ENCODE measurements at regions not wholly inside any gene's neighbourhood (a gene's known extent, or its start where the extent isn't known, plus 50 kb on each side); places are given as distances from the start of the nearest gene placed in this dataset.

- BruUV-seq (replicated peaks): no TSS peak
- intact Hi-C loops (cut with micrococcal nuclease; ENCODE audit: unreplicated experiment): no loop called here
- no peak for DNase-seq
- Mint-ChIP-seq H3K4me1 (ENCODE audit: low read depth, unreplicated experiment) (no peaks in the 10 kb centered on the region), H3K36me3 (ENCODE audit: insufficient read depth, unreplicated experiment) (no peaks in the 10 kb centered on the region), H3K4me3 (ENCODE audit: low read depth, unreplicated experiment) (no peak overlapping the region), H3K9me3 (ENCODE audit: low read depth, unreplicated experiment) (peaks cover 2% of the 10 kb centered on the region), H3K27me3 (ENCODE audit: unreplicated experiment) (no peaks in the 10 kb centered on the region), H3K27ac (ENCODE audit: unreplicated experiment) (no peak overlapping the region)
- no peak for TF ChIP-seq CTCF (IDR thresholded peaks at IDR 0.05; ENCODE audit: unreplicated experiment)
- CTCF ChIA-PET: no interaction called here
These were observed 90.5 kb upstream of the MYRIP start for GRCh38 chr3:39718674-39719595.

DNA sequence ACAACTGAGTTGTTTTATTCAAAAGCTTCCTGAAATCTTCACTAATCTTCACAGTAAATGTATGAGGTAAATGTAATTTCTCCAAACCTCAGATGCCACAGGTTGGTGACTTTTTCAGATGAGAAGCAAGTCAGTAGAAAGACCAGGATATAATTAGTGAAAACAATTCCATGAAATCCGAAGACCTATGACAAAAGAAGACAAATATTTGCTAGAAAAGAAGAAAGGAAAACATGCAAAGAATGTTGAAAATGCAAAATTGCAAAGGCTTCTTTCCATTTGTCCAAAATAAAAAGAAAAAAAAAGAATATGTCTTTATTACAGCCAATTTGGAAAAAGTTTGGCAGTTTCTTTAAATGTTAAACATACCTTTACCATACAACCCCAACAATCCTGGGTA, 88.3 kb upstream of the MYRIP start:
- CTCF ChIA-PET: no interaction called here
- TF ChIP-seq CTCF (IDR thresholded peaks at IDR 0.05; ENCODE audit: unreplicated experiment): no peak
- BruUV-seq (replicated peaks): no TSS peak
- intact Hi-C loops (cut with micrococcal nuclease; ENCODE audit: unreplicated experiment): loop anchor here (5.0 to 10.0 kb wide), 3 partner anchors 179 to 596 kb away; no protein-coding TSS in a partner anchor
- Mint-ChIP-seq H3K9me3 (ENCODE audit: low read depth, unreplicated experiment) (no peaks in the 10 kb centered on the region), H3K27me3 (ENCODE audit: unreplicated experiment) (no peaks in the 10 kb centered on the region), H3K36me3 (ENCODE audit: insufficient read depth, unreplicated experiment) (no peaks in the 10 kb centered on the region), H3K4me1 (ENCODE audit: low read depth, unreplicated experiment) (no peaks in the 10 kb centered on the region), H3K27ac (ENCODE audit: unreplicated experiment) (no peak overlapping the region), H3K4me3 (ENCODE audit: low read depth, unreplicated experiment) (no peak overlapping the region)
- DNase-seq: no peak

DNA sequence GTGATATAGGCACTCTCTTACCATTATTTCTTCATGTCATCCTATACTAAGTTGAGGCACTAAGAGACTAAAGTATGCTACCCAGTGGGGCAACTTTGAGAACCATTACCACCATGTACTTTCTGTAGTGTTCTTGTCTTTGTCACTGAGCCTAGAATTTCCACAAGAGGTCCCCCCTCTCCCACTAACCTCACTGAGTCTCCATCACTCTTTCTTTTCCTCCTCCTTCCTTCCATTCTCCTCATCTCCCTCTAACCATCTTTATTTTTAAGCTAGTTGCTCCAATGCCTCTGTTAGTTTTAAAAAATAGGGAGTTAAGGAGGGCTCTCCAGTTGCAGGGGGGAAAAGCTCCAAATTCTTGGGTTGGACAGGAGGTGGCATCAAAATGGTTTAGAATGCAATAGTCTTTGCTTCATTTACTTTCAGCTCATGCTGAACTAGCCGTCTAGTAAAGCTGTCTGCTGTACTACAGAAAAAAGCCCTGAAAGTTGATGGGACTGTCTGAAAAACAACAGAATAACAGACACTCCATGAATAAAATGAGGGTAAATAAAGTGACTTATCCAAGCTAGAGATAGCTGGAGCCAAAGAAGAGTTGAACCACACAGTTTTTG, 85.1 kb upstream of the MYRIP start:
- DNase-seq: peak; percentile 29
- CTCF ChIA-PET: interaction anchor here (1.0 to 1.5 kb wide), 2 partner anchors 332 to 455 kb away, joined by 3 to 15 read pairs; no protein-coding TSS in a partner anchor
- BruUV-seq (replicated peaks): no TSS peak

DNA sequence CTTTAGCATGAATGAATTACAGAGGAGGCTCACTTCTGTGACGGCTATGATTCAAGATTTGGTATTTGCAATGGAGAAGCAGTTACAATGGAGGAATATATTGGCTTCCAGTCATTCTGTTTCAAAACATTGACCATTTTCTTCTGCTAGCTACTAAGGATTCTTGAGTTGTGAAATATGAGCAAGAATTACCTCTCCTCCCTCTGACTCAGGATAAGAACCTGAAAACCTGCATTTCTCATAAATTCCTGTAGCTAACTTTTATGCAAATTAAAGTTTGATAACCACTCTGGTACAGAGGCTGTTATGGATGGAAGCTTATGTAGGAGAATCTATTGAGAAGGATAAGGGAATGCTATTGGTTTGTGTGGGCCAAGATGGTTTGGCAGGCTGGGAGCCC, 84.1 kb upstream of the MYRIP start:
- no peaks in the 10 kb centered on the region for H3K27me3 Mint-ChIP-seq (ENCODE audit: unreplicated experiment)
- no peaks in the 10 kb centered on the region for H3K4me1 Mint-ChIP-seq (ENCODE audit: low read depth, unreplicated experiment)
- H3K4me3 Mint-ChIP-seq (ENCODE audit: low read depth, unreplicated experiment): no peak overlapping the region
- no peak for DNase-seq
- BruUV-seq (replicated peaks): no TSS peak
- no peaks in the 10 kb centered on the region for H3K9me3 Mint-ChIP-seq (ENCODE audit: low read depth, unreplicated experiment)
- H3K36me3 Mint-ChIP-seq (ENCODE audit: insufficient read depth, unreplicated experiment): no peaks in the 10 kb centered on the region
- TF ChIP-seq CTCF (IDR thresholded peaks at IDR 0.05; ENCODE audit: unreplicated experiment): no peak
- intact Hi-C loops (cut with micrococcal nuclease; ENCODE audit: unreplicated experiment): loop anchor here (2.0 to 10.0 kb wide), 2 partner anchors 265 to 389 kb away; no protein-coding TSS in a partner anchor
- H3K27ac Mint-ChIP-seq (ENCODE audit: unreplicated experiment): no peak overlapping the region
- CTCF ChIA-PET: interaction anchor here (0.9 to 1.5 kb wide), 3 partner anchors 265 to 454 kb away, joined by 3 to 15 read pairs (median 4); no protein-coding TSS in a partner anchor

More for the DNA sequence above, 85.1 kb upstream of the MYRIP start:
- no peak overlapping the region for H3K4me3 Mint-ChIP-seq (ENCODE audit: low read depth, unreplicated experiment)
- no peaks in the 10 kb centered on the region for H3K4me1 Mint-ChIP-seq (ENCODE audit: low read depth, unreplicated experiment)
- intact Hi-C loops (cut with micrococcal nuclease; ENCODE audit: unreplicated experiment): loop anchor here (1.0 to 10.0 kb wide), 6 partner anchors 85 to 593 kb away; partner anchors contain the start of gene MYRIP
- no peaks in the 10 kb centered on the region for H3K27me3 Mint-ChIP-seq (ENCODE audit: unreplicated experiment)
- TF ChIP-seq CTCF (IDR thresholded peaks at IDR 0.05; ENCODE audit: unreplicated experiment): no peak
- H3K36me3 Mint-ChIP-seq (ENCODE audit: insufficient read depth, unreplicated experiment): no peaks in the 10 kb centered on the region
- H3K9me3 Mint-ChIP-seq (ENCODE audit: low read depth, unreplicated experiment): no peaks in the 10 kb centered on the region
- H3K27ac Mint-ChIP-seq (ENCODE audit: unreplicated experiment): no peak overlapping the region

Measured in Calu3 (cell line).